Uterus (tissue), 3 donors: ENCODE measurements at regions not wholly inside any gene's neighbourhood (a gene's known extent, or its start where the extent isn't known, plus 50 kb on each side); places are given as distances from the start of the nearest gene placed in this dataset.

ENCODE experiments used
- DNase-seq, 2 donors: peaks; one replicate each; pipeline ENCODE4 v3.0.0-alpha.2; 2019 to 2020
- H3K27ac ChIP-seq, 2 donors: fragments of 200-600 bp; sonication (generic); 1 replicate in 1 of 2; 2 replicates in 1 of 2; pipeline ENCODE4 v1.5.1; 2016 to 2018
- H3K27me3 ChIP-seq, 2 donors: fragments of 200-600 bp; sonication (generic); one replicate each; pipeline ENCODE4 v1.5.1; 2018 to 2019; ENCODE audit warnings: control low read depth in 1 of 2
- H3K36me3 ChIP-seq, 2 donors: fragments of 200-600 bp; sonication (generic); one replicate each; pipeline ENCODE4 v1.5.1; 2019; ENCODE audit warnings: control low read depth in 1 of 2
- H3K4me1 ChIP-seq, 2 donors: fragments of 200-600 bp; sonication (generic); one replicate each; pipeline ENCODE4 v1.5.1; 2018 to 2019; ENCODE audit warnings: control low read depth in 1 of 2
- H3K4me3 ChIP-seq, 2 donors: fragments of 200-600 bp; sonication (generic); 1 replicate in 1 of 2; 2 replicates in 1 of 2; pipeline ENCODE4 v1.5.1; 2018 to 2019; ENCODE audit warnings: mild to moderate bottlenecking in 1 of 2
- H3K9me3 ChIP-seq, 2 donors: fragments of 200-600 bp; sonication (generic); one replicate each; pipeline ENCODE4 v1.5.1; 2019; ENCODE audit warnings: control low read depth in 1 of 2
- POLR2A ChIP-seq, 2 donors: fragments of 450-650 bp; IDR thresholded peaks; one replicate each; pipeline ENCODE4 v1.6.1; 2016; ENCODE audit warnings: antibody characterized with exemption in 2 of 2, mild to moderate bottlenecking in 1 of 2, moderate library complexity in 1 of 2
- intact Hi-C: fragments of 100-400 bp; cut with DNase I; formaldehyde crosslinking; loops from one replicate; pipeline ENCODE4 v1.15.1; 2023; ENCODE audit warnings: low total_unique reads
- TF ChIP-seq, protein P1 (sequence below), 4 experiments: fragments of 200-600 bp in 2 of 4; fragments of 450-650 bp in 2 of 4; sonication (generic) in 2 of 4; IDR thresholded peaks; one replicate each; pipeline ENCODE4 v1.5.1; 2016 to 2019; ENCODE audit warnings: antibody characterized with exemption in 4 of 4, mild to moderate bottlenecking in 2 of 4, moderate library complexity in 1 of 4
- donor health status: DM: yes; HTN: yes; CAD: no.

DNA sequence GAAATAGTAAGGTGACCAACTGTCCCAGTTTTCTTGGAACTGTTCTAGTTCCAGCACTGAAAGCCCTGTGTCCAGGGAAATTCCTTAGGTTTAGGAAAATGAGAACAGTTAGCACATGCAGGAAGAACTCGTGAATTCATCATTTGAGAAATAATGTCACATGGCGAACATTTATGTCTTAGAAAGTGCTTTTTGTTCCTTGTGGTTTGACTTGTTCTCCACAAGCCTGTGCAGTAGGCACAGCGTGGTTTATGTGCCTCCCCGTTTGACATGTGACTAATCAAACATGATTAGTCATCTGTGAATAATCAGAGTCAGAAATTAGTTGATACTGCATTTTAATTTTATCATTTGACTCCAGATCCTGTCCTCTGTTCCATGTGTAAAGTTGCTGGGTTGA lies 556.0 kb upstream of the CPEB2 start:
- no peaks in the 10 kb centered on the region for H3K27me3 ChIP-seq
- no peak overlapping the region for H3K27ac ChIP-seq
- TF ChIP-seq, protein P1, sequence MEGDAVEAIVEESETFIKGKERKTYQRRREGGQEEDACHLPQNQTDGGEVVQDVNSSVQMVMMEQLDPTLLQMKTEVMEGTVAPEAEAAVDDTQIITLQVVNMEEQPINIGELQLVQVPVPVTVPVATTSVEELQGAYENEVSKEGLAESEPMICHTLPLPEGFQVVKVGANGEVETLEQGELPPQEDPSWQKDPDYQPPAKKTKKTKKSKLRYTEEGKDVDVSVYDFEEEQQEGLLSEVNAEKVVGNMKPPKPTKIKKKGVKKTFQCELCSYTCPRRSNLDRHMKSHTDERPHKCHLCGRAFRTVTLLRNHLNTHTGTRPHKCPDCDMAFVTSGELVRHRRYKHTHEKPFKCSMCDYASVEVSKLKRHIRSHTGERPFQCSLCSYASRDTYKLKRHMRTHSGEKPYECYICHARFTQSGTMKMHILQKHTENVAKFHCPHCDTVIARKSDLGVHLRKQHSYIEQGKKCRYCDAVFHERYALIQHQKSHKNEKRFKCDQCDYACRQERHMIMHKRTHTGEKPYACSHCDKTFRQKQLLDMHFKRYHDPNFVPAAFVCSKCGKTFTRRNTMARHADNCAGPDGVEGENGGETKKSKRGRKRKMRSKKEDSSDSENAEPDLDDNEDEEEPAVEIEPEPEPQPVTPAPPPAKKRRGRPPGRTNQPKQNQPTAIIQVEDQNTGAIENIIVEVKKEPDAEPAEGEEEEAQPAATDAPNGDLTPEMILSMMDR (IDR thresholded peaks at IDR 0.05) = no peak
- TF ChIP-seq POLR2A (IDR thresholded peaks at IDR 0.05) = no peak
- H3K9me3 ChIP-seq = no peaks in the 10 kb centered on the region
- H3K36me3 ChIP-seq = no peaks in the 10 kb centered on the region
- no peak overlapping the region for H3K4me3 ChIP-seq
- no peaks in the 10 kb centered on the region for H3K4me1 ChIP-seq
- intact Hi-C loops = no loop called here
- DNase-seq = no peak

DNA sequence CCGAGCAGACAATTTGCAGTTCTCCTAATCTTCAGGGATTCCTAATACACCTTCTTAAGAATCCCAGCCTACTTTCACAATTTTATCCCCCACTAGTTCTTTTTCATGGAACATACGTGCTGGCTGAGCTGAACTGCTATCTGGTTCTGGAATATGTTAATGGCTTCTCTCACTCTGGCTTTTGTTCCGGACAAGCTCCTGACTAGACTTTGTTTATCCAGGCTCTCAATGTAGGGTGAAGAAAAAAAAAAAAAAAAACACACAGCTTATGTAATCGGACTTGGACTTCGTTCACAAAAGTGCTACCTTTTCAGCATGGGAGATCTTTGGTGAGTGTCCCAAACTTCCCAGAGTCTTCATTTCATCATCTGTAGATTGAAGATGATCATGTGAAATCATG lies 555.4 kb upstream of the CPEB2 start:
- TF ChIP-seq, protein P1 (IDR thresholded peaks at IDR 0.05) = no peak
- no peak for TF ChIP-seq POLR2A (IDR thresholded peaks at IDR 0.05)
- no peak overlapping the region for H3K27ac ChIP-seq
- H3K36me3 ChIP-seq = no peaks in the 10 kb centered on the region
- intact Hi-C loops = no loop called here
- H3K27me3 ChIP-seq = no peaks in the 10 kb centered on the region
- DNase-seq = no peak
- H3K9me3 ChIP-seq = no peaks in the 10 kb centered on the region
- H3K4me3 ChIP-seq = no peak overlapping the region
- H3K4me1 ChIP-seq = no peaks in the 10 kb centered on the region

DNA sequence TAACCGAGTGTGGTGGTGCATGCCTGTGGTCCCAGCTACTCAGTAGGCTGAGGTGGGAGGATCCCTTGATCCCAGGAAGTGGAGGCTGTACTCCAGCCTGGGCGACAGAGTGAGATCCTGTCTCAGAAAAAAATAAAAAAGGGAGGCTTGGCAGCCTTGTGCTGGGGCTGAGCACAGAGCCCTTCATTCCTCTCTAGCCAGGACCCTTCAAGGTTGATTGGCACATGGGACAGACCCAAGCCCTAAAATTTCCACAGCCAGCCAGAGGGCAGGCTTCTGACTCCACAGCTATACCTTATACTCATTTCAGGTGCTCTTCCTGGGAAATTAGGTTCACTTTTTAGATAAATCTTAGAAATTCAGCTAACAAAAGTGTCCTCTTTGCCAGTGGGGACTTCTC lies 553.0 kb upstream of the CPEB2 start:
- H3K4me1 ChIP-seq = no peaks in the 10 kb centered on the region
- H3K27me3 ChIP-seq = no peaks in the 10 kb centered on the region
- no peaks in the 10 kb centered on the region for H3K9me3 ChIP-seq
- TF ChIP-seq, protein P1 (IDR thresholded peaks at IDR 0.05) = no peak
- TF ChIP-seq POLR2A (IDR thresholded peaks at IDR 0.05) = no peak
- no peak overlapping the region for H3K27ac ChIP-seq
- no peak overlapping the region for H3K4me3 ChIP-seq
- no peak for DNase-seq
- no peaks in the 10 kb centered on the region for H3K36me3 ChIP-seq
- intact Hi-C loops = no loop called here

DNA sequence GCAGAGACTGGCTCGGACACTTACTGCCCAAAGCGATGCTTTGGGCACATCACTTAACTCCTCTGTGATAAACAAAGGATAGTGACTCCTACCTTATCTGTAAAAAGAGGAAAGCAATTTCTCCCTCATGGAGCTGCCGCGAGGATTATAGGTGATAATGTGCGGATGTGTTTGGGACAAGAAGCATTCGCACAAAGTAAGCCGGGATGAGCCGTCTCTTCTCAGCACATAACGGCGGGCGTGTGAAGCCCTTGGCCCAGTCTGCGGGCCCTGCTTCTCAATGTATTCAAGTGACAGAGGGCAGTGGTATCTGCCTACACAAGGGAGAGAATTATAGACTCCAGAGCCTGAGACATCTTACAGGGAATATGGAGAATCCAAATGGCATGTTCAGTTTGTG lies 550.3 kb upstream of the CPEB2 start:
- no peaks in the 10 kb centered on the region for H3K36me3 ChIP-seq
- H3K9me3 ChIP-seq = no peaks in the 10 kb centered on the region
- DNase-seq = no peak
- no peak overlapping the region for H3K4me3 ChIP-seq
- no peak overlapping the region for H3K27ac ChIP-seq
- H3K4me1 ChIP-seq = no peaks in the 10 kb centered on the region
- no peak for TF ChIP-seq POLR2A (IDR thresholded peaks at IDR 0.05)
- TF ChIP-seq, protein P1 (IDR thresholded peaks at IDR 0.05) = no peak
- intact Hi-C loops = no loop called here
- H3K27me3 ChIP-seq = no peaks in the 10 kb centered on the region

DNA sequence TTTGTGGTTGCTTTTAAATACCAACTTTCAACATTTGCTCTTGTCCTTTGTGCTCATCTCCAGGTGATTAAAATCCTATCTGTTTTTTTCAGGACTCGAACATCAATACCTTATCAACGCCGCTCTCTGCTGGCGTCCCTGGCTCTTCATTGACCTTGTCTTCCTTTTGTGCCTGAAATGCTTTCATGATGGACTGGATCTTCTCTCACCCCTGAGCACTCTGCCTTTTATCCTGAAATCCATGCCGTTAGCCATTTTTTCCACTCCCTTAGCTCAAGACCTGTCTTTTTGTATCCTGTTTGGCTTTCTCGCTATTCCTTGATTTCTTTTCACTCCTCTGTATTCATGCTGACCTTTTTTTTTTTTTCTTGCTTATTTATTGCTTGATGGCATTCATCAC lies 549.5 kb upstream of the CPEB2 start:
- no peaks in the 10 kb centered on the region for H3K4me1 ChIP-seq
- H3K27ac ChIP-seq = no peak overlapping the region
- H3K27me3 ChIP-seq = no peaks in the 10 kb centered on the region
- H3K4me3 ChIP-seq = no peak overlapping the region
- no peaks in the 10 kb centered on the region for H3K36me3 ChIP-seq
- intact Hi-C loops = no loop called here
- DNase-seq = no peak
- TF ChIP-seq, protein P1 (IDR thresholded peaks at IDR 0.05) = no peak
- no peak for TF ChIP-seq POLR2A (IDR thresholded peaks at IDR 0.05)
- no peaks in the 10 kb centered on the region for H3K9me3 ChIP-seq
